Lower leg skin (tissue), 4 donors: ENCODE measurements at regions not wholly inside any gene's neighbourhood (a gene's known extent, or its start where the extent isn't known, plus 50 kb on each side); places are given as distances from the start of the nearest gene placed in this dataset.

Experiments used
- DNase-seq, 2 donors: peaks; one replicate each; pipeline ENCODE4 v3.0.0-alpha.2; 2019; ENCODE audit warnings: low spot score in 2 of 2
- H3K4me3 ChIP-seq: fragments of 200-600 bp; sonication (generic); 2 replicates; pipeline ENCODE4 v1.5.1; 2017; ENCODE audit warnings: mild to moderate bottlenecking, low read depth; ENCODE audit not compliant: poor library complexity, severe bottlenecking
- POLR2A ChIP-seq, 2 donors: fragments of 450-650 bp; IDR thresholded peaks; one replicate each; pipeline ENCODE4 v1.6.1; 2016 to 2017; ENCODE audit warnings: antibody characterized with exemption in 2 of 2, mild to moderate bottlenecking in 1 of 2, moderate library complexity in 1 of 2
- WGBS, 2 donors: methylation state at CpG; one replicate each; pipeline ENCODE4 v1.1.5; 2018; 5-methylcytosine and 5-hydroxymethylcytosine counted together
- intact Hi-C: fragments of 100-400 bp; cut with DNase I; formaldehyde crosslinking; loops from one replicate; pipeline ENCODE4 v1.15.0; 2023; ENCODE audit warnings: low total_unique reads
- TF ChIP-seq, protein P1 (sequence below), 3 donors: fragments of 450-650 bp; IDR thresholded peaks; one replicate each; pipeline ENCODE4 v1.5.1; 2016; ENCODE audit warnings: antibody characterized with exemption in 3 of 3, mild to moderate bottlenecking in 3 of 3, moderate library complexity in 2 of 3

DNA sequence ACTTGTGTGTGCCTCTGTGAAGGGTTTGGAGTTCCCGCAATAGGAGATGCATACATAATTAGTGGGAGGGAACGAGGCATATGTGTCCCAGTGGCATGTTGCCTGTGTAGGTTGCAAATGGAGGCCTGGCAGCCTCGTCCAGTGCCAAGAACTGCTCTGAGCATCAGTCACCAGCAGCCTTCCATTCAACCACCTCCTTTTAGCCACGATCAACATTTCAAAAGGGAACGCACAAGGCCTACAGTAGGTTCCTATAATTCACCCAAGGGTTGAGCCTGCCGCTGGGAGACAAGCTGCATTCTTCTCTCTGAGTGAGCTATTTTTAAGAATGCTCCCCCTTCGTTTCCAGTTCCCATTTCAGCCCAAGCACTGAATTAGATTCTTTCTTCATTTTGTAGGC lies 78.8 kb upstream of the CTNNB1 start:
- intact Hi-C loops = no loop called here
- no peak for DNase-seq
- WGBS, 2 donors = 62% methylated on average over 7 of the region's 7 CpGs
- no peak overlapping the region for H3K4me3 ChIP-seq
- TF ChIP-seq POLR2A (IDR thresholded peaks at IDR 0.05) = no peak
- TF ChIP-seq, protein P1, sequence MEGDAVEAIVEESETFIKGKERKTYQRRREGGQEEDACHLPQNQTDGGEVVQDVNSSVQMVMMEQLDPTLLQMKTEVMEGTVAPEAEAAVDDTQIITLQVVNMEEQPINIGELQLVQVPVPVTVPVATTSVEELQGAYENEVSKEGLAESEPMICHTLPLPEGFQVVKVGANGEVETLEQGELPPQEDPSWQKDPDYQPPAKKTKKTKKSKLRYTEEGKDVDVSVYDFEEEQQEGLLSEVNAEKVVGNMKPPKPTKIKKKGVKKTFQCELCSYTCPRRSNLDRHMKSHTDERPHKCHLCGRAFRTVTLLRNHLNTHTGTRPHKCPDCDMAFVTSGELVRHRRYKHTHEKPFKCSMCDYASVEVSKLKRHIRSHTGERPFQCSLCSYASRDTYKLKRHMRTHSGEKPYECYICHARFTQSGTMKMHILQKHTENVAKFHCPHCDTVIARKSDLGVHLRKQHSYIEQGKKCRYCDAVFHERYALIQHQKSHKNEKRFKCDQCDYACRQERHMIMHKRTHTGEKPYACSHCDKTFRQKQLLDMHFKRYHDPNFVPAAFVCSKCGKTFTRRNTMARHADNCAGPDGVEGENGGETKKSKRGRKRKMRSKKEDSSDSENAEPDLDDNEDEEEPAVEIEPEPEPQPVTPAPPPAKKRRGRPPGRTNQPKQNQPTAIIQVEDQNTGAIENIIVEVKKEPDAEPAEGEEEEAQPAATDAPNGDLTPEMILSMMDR (IDR thresholded peaks at IDR 0.05) = no peak

DNA sequence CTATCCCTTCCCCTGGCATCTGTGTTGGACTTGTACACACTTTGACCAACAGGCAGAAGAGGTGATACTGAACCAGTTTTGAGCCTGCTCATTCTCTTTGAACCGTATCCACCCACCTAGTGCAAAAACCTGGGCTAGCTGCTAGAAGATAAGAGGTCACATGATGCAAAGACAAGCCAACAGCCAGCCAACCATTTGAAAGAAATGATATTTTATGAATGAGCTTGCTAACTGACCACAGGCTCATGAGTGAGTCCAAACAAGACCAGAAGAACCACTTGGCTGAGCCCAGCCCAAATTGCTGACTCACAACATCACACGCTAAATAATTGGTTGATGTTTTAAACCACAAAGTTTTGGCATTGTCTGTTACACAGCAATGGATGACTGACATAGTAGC lies 74.0 kb upstream of the CTNNB1 start:
- intact Hi-C loops = no loop called here
- TF ChIP-seq, protein P1 (IDR thresholded peaks at IDR 0.05) = no peak
- TF ChIP-seq POLR2A (IDR thresholded peaks at IDR 0.05) = no peak
- H3K4me3 ChIP-seq = no peak overlapping the region
- no peak for DNase-seq
- WGBS, 2 donors = 84 to 87% methylated on average over 2 of the region's 2 CpGs

- no peak for TF ChIP-seq POLR2A (IDR thresholded peaks at IDR 0.05)
- TF ChIP-seq, protein P1 (IDR thresholded peaks at IDR 0.05) = no peak
- no peak overlapping the region for H3K4me3 ChIP-seq
- intact Hi-C loops = no loop called here
- WGBS, 2 donors = 94% methylated on average over 4 of the region's 4 CpGs
- no peak for DNase-seq
Observed at GRCh38 chr3:41126472-41126871, 72.8 kb upstream of the CTNNB1 start.

GRCh38 chr3:41126961-41127360 lies 72.3 kb upstream of the CTNNB1 start:
- intact Hi-C loops = no loop called here
- no peak for TF ChIP-seq POLR2A (IDR thresholded peaks at IDR 0.05)
- TF ChIP-seq, protein P1 (IDR thresholded peaks at IDR 0.05) = no peak
- DNase-seq = no peak
- 85 to 97% methylated on average over 1 of the region's 1 CpG for WGBS, 2 donors
- no peak overlapping the region for H3K4me3 ChIP-seq

GRCh38 chr3:41127414-41127813 lies 71.9 kb upstream of the CTNNB1 start:
- H3K4me3 ChIP-seq = no peak overlapping the region
- intact Hi-C loops = no loop called here
- no peak for TF ChIP-seq POLR2A (IDR thresholded peaks at IDR 0.05)
- TF ChIP-seq, protein P1 (IDR thresholded peaks at IDR 0.05) = no peak
- 91 to 95% methylated on average over 2 of the region's 2 CpGs for WGBS, 2 donors
- DNase-seq = no peak

DNA sequence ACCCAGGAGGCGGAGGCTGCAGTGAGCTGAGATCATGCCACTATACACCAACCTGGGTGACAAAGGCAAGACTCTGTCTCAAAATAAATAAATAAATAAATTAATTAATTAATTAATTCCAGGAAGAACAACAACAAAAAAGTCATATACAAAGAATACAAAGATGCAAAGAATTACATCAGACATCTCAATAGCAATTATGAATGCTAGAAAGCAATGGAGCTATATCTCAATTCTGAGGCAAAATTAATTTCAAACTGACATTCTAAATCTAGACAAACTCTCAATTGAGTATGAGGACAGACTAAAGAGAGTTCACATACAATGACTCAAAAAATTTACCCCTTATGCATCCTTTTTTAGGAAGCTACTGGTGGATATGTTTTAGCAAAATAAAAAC lies 69.6 kb upstream of the CTNNB1 start:
- 100% methylated on average over 1 of the region's 1 CpG for WGBS, 2 donors
- DNase-seq = no peak
- no peak overlapping the region for H3K4me3 ChIP-seq
- intact Hi-C loops = no loop called here
- TF ChIP-seq POLR2A (IDR thresholded peaks at IDR 0.05) = no peak
- TF ChIP-seq, protein P1 (IDR thresholded peaks at IDR 0.05) = no peak
